ENCODE measurements at regions not wholly inside any gene's neighbourhood (a gene's known extent, or its start where the extent isn't known, plus 50 kb on each side); places are given as distances from the start of the nearest gene placed in this dataset.

DNA sequence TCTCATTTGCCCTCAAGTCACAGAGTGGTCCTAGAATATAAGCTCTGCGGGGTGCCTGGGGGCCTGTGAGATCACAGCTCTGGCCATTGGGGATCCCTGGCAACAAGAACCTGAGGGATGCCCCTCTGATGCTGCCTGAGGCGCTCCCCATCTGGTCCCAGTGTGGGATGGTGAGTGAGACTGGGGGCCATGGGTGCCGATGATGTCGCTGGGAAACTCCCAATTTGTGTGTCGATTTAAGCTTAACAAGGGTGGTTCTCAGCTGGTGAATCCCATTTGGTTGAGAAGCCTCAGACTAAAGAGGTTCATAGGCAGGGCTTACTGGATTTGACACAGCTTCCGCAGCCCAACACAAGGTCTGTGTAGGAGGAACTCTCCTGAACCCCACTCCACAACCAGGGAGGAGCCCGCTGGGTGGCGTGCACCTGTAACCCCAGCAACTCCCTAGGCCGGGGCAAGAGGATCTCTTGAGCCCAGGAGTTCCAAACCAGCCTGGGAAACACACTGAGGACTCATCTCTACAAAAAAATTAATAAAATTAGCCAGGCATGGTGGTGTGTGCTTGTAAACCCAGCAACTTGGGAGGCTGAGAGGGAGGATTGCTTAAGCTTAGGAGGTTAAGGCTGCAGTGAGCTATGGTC, 63.7 kb upstream of the SIAH1 start:
- no peak for DNase-seq (ENCODE audit: low spot score)
- TF ChIP-seq, protein P1, sequence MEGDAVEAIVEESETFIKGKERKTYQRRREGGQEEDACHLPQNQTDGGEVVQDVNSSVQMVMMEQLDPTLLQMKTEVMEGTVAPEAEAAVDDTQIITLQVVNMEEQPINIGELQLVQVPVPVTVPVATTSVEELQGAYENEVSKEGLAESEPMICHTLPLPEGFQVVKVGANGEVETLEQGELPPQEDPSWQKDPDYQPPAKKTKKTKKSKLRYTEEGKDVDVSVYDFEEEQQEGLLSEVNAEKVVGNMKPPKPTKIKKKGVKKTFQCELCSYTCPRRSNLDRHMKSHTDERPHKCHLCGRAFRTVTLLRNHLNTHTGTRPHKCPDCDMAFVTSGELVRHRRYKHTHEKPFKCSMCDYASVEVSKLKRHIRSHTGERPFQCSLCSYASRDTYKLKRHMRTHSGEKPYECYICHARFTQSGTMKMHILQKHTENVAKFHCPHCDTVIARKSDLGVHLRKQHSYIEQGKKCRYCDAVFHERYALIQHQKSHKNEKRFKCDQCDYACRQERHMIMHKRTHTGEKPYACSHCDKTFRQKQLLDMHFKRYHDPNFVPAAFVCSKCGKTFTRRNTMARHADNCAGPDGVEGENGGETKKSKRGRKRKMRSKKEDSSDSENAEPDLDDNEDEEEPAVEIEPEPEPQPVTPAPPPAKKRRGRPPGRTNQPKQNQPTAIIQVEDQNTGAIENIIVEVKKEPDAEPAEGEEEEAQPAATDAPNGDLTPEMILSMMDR (IDR thresholded peaks at IDR 0.05; ENCODE audit: low read depth, low read length, missing input control), result no peak
- TF ChIP-seq GABPA (IDR thresholded peaks at IDR 0.05 in 1 of 2, conservative IDR thresholded peaks at IDR 0.05 in 1 of 2) (no peak), EGR1 (IDR thresholded peaks at IDR 0.05; ENCODE audit: low read depth in 2 of 2) (no peak), ZBTB33 (IDR thresholded peaks at IDR 0.05) (no peak), RXRA (IDR thresholded peaks at IDR 0.05) (no peak), SP1 (IDR thresholded peaks at IDR 0.05) (no peak), HNF4A (conservative IDR thresholded peaks at IDR 0.05) (no peak), FOXA2 (IDR thresholded peaks at IDR 0.05) (no peak)
- Histone ChIP-seq H3K4me3 (ENCODE audit: low read depth in 1 of 3, low read length in 3 of 3) (no peak overlapping the region), H3K27ac (ENCODE audit: low read depth in 1 of 2, low read length in 2 of 2) (no peak overlapping the region), H3K4me1 (ENCODE audit: control insufficient read depth in 4 of 4, insufficient read depth in 4 of 4, low read length in 3 of 4) (no peaks in the 10 kb centered on the region), H3K9ac (ENCODE audit: low read depth in 1 of 2, low read length in 2 of 2) (no peak overlapping the region), H3K27me3 (ENCODE audit: control insufficient read depth in 4 of 4, insufficient read depth in 4 of 4, low read length in 3 of 4) (no peaks in the 10 kb centered on the region), H3K36me3 (ENCODE audit: control insufficient read depth in 4 of 4, insufficient read depth in 3 of 4, low read depth in 1 of 4, low read length in 3 of 4) (no peaks in the 10 kb centered on the region), H3K9me3 (ENCODE audit: control insufficient read depth in 4 of 4, low read length in 3 of 4) (no peaks in the 10 kb centered on the region)
- WGBS, result 95% methylated on average over 9 of the region's 9 CpGs

- TF ChIP-seq, protein P2, sequence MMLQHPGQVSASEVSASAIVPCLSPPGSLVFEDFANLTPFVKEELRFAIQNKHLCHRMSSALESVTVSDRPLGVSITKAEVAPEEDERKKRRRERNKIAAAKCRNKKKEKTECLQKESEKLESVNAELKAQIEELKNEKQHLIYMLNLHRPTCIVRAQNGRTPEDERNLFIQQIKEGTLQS (IDR thresholded peaks at IDR 0.05), result no peak
- TF ChIP-seq TAF1 (conservative IDR thresholded peaks at IDR 0.05) (no peak), HNF4G (IDR thresholded peaks at IDR 0.05) (no peak)
- no peak overlapping the region for H3K4me3 ChIP-seq (ENCODE audit: low read depth in 1 of 3, low read length in 3 of 3)
- no peak overlapping the region for H3K9ac ChIP-seq (ENCODE audit: low read depth in 1 of 2, low read length in 2 of 2)
- no peaks in the 10 kb centered on the region for H3K4me1 ChIP-seq (ENCODE audit: control insufficient read depth in 4 of 4, insufficient read depth in 4 of 4, low read length in 3 of 4)
- DNase-seq (ENCODE audit: low spot score), result no peak
- no peaks in the 10 kb centered on the region for H3K36me3 ChIP-seq (ENCODE audit: control insufficient read depth in 4 of 4, insufficient read depth in 3 of 4, low read depth in 1 of 4, low read length in 3 of 4)
- no peak overlapping the region for H3K27ac ChIP-seq (ENCODE audit: low read depth in 1 of 2, low read length in 2 of 2)
- WGBS, result 75% methylated on average over 7 of the region's 7 CpGs
- H3K27me3 ChIP-seq (ENCODE audit: control insufficient read depth in 4 of 4, insufficient read depth in 4 of 4, low read length in 3 of 4), result no peaks in the 10 kb centered on the region
- no peaks in the 10 kb centered on the region for H3K9me3 ChIP-seq (ENCODE audit: control insufficient read depth in 4 of 4, low read length in 3 of 4)
Measured at GRCh38 chr16:48447940-48448536, 62.8 kb upstream of the SIAH1 start.

- 96% methylated on average over 8 of the region's 8 CpGs for WGBS
Measured at GRCh38 chr16:48447428-48447827, 62.2 kb upstream of the SIAH1 start.

More at GRCh38 chr16:48447428-48447827, 62.2 kb upstream of the SIAH1 start:
- no peaks in the 10 kb centered on the region for H3K36me3 ChIP-seq (ENCODE audit: control insufficient read depth in 4 of 4, insufficient read depth in 3 of 4, low read depth in 1 of 4, low read length in 3 of 4)
- TF ChIP-seq HNF4G (IDR thresholded peaks at IDR 0.05) (no peak), TAF1 (conservative IDR thresholded peaks at IDR 0.05) (no peak), FOXA2 (IDR thresholded peaks at IDR 0.05) (no peak)
- H3K27me3 ChIP-seq (ENCODE audit: control insufficient read depth in 4 of 4, insufficient read depth in 4 of 4, low read length in 3 of 4), result no peaks in the 10 kb centered on the region
- H3K9ac ChIP-seq (ENCODE audit: low read depth in 1 of 2, low read length in 2 of 2), result no peak overlapping the region
- no peak for DNase-seq (ENCODE audit: low spot score)
- H3K9me3 ChIP-seq (ENCODE audit: control insufficient read depth in 4 of 4, low read length in 3 of 4), result no peaks in the 10 kb centered on the region
- H3K4me1 ChIP-seq (ENCODE audit: control insufficient read depth in 4 of 4, insufficient read depth in 4 of 4, low read length in 3 of 4), result no peaks in the 10 kb centered on the region
- H3K4me3 ChIP-seq (ENCODE audit: low read depth in 1 of 3, low read length in 3 of 3), result no peak overlapping the region
- no peak overlapping the region for H3K27ac ChIP-seq (ENCODE audit: low read depth in 1 of 2, low read length in 2 of 2)
